GM13977 (cell line): ENCODE measurements at regions not wholly inside any gene's neighbourhood (a gene's known extent, or its start where the extent isn't known, plus 50 kb on each side); places are given as distances from the start of the nearest gene placed in this dataset.
A peak's percentile ranks its signal among the peaks of the same experiment; 100 is the strongest.

Source experiments
- DNase-seq: peaks from one replicate; pipeline ENCODE4 v3.0.0; 2012; ENCODE audit warnings: low spot score
- CTCF ChIP-seq: IDR thresholded peaks from 2 replicates; pipeline ENCODE4 v1.5.1; 2012; ENCODE audit warnings: mild to moderate bottlenecking, control low read depth; ENCODE audit not compliant: insufficient read depth; ENCODE audit errors: extremely low read depth, missing control alignments
- in situ Hi-C: fragments of 300-500 bp; cut with MboI; formaldehyde crosslinking; loops from one replicate; pipeline ENCODE4 v1.12.0; 2022; ENCODE audit warnings: low sequenced_read_pairs, low pct_unique_long_range_greater_than_20kb, mixed read lengths, inconsistent platforms; ENCODE audit not compliant: unreplicated experiment

- TF ChIP-seq CTCF: no peak
- in situ Hi-C loops: no loop called here
- no peak for DNase-seq
These were observed 73.3 kb upstream of the PPP3CA start for GRCh38 chr4:101420661-101421060.

- in situ Hi-C loops: no loop called here
- DNase-seq: peak; percentile 43
- TF ChIP-seq CTCF: no peak
These were observed 72.2 kb upstream of the PPP3CA start for GRCh38 chr4:101419336-101420135.

- no peak for DNase-seq
- in situ Hi-C loops: no loop called here
- TF ChIP-seq CTCF: no peak
These were observed 71.1 kb upstream of the PPP3CA start for GRCh38 chr4:101418466-101418865.

- no peak for TF ChIP-seq CTCF
- peak; percentile 62 for DNase-seq
- in situ Hi-C loops: no loop called here
These were observed 70.7 kb upstream of the PPP3CA start for GRCh38 chr4:101418055-101418454.

- no peak for TF ChIP-seq CTCF
These were observed 69.7 kb upstream of the PPP3CA start for GRCh38 chr4:101417046-101417445.

GRCh38 chr4:101415962-101416361 is 68.6 kb upstream of the PPP3CA start:
- DNase-seq: no peak
- in situ Hi-C loops: no loop called here
- TF ChIP-seq CTCF: no peak

More at GRCh38 chr4:101417046-101417445, 69.7 kb upstream of the PPP3CA start:
- in situ Hi-C loops: no loop called here
- no peak for DNase-seq
